Amygdala (tissue), 56 donors: ENCODE measurements at regions not wholly inside any gene's neighbourhood (a gene's known extent, or its start where the extent isn't known, plus 50 kb on each side); places are given as distances from the start of the nearest gene placed in this dataset.
"Not testable (repeated sequence)": the region's sequence is repeated elsewhere in the genome, so short reads cannot be mapped to it uniquely, and the experiment has no call there.

Source experiments
- DNase-seq, 56 donors: peaks; one replicate each; lab custom pipeline; 2025; lab: John Stamatoyannopoulos, UW

GRCh38 chr9:110128664-110129329 is 79.2 kb downstream of the C9orf152 start:
- DNase-seq, result no peak

GRCh38 chr9:110129425-110129824 is 78.5 kb downstream of the C9orf152 start:
- no peak for DNase-seq

- no peak for DNase-seq
Observed at GRCh38 chr9:110130211-110130610, 77.7 kb downstream of the C9orf152 start.

GRCh38 chr9:110130791-110131416 is 77.1 kb downstream of the C9orf152 start:
- DNase-seq, result no peak

GRCh38 chr9:110131499-110131898 is 76.5 kb downstream of the C9orf152 start:
- DNase-seq, result no peak

GRCh38 chr9:110132531-110132930 is 75.4 kb downstream of the C9orf152 start:
- not testable (repeated sequence) for DNase-seq

- no peak for DNase-seq
Observed at GRCh38 chr9:110133059-110133458, 74.9 kb downstream of the C9orf152 start.

- no peak for DNase-seq
Observed at GRCh38 chr9:110133608-110134210, 74.2 kb downstream of the C9orf152 start.

- DNase-seq, result no peak
Observed at GRCh38 chr9:110135846-110136245, 72.1 kb downstream of the C9orf152 start.

GRCh38 chr9:110136802-110137201 is 71.2 kb downstream of the C9orf152 start:
- DNase-seq, result no peak

GRCh38 chr9:110140276-110140675 is 67.7 kb downstream of the C9orf152 start:
- no peak for DNase-seq

GRCh38 chr9:110141227-110141793 is 66.6 kb downstream of the C9orf152 start:
- no peak for DNase-seq

- DNase-seq, result no peak
Observed at GRCh38 chr9:110142253-110142652, 65.7 kb downstream of the C9orf152 start.

- DNase-seq, result no peak
Observed at GRCh38 chr9:110142868-110143481, 65.0 kb downstream of the C9orf152 start.

GRCh38 chr9:110143485-110143884 is 64.5 kb downstream of the C9orf152 start:
- no peak for DNase-seq

GRCh38 chr9:110143950-110144545 is 63.9 kb downstream of the C9orf152 start:
- no peak for DNase-seq

- no peak for DNase-seq
Observed at GRCh38 chr9:110146373-110146772, 61.6 kb downstream of the C9orf152 start.

- peak in 1 of 56 donors; percentile 10 for DNase-seq
Observed at GRCh38 chr9:110148384-110148783, 59.6 kb downstream of the C9orf152 start.

- no peak for DNase-seq
Observed at GRCh38 chr9:110148891-110149290, 59.1 kb downstream of the C9orf152 start.
